LNCAP (cell line): ENCODE measurements at regions not wholly inside any gene's neighbourhood (a gene's known extent, or its start where the extent isn't known, plus 50 kb on each side); places are given as distances from the start of the nearest gene placed in this dataset.

Source experiments
- CTCF ChIP-seq: fragments of 450-650 bp; IDR thresholded peaks from 2 replicates; pipeline ENCODE4 v1.5.1; 2017; ENCODE audit warnings: mild to moderate bottlenecking

- no peak for TF ChIP-seq CTCF
Measured at GRCh38 chr4:111934314-111934713, 210.9 kb upstream of the FAM241A start.

DNA sequence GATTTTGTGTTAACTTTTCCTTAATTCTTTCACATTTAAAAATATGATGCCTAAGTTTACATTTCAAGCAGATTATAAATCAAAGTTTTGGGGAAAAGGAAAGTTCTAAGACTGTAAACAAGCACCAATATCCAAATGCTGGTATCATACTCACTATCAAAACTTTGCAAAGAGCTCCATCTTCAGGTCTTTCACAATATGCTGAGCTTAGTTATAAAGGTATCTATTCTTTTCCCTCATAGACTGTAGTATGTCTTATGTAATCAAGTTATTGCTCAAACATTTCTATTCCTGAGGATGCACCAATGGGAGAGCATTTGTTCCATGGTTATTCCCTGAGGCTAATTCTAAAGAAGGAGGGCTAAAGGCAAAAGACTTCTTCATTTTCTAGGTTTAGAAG, 207.9 kb upstream of the FAM241A start:
- TF ChIP-seq CTCF = peak; percentile 50

DNA sequence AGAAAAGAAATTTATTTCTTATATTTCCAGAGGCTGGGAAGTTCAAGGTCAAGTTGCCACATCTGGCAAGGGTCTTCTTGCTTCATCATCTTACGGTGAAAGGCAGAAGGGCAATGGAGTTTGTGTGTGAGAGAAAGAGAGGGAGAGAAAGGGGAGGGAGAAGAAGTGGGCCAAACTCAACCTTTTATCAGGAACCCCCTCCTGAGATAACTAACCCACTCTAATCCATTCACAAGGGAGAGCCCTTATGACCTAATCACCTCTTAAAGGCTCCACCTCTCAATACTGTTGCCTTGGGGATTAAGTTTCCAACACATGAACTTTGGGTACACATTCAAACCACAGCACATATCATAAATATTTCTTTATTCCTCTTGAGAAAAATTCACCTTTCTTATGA, 203.3 kb upstream of the FAM241A start:
- TF ChIP-seq CTCF = no peak

DNA sequence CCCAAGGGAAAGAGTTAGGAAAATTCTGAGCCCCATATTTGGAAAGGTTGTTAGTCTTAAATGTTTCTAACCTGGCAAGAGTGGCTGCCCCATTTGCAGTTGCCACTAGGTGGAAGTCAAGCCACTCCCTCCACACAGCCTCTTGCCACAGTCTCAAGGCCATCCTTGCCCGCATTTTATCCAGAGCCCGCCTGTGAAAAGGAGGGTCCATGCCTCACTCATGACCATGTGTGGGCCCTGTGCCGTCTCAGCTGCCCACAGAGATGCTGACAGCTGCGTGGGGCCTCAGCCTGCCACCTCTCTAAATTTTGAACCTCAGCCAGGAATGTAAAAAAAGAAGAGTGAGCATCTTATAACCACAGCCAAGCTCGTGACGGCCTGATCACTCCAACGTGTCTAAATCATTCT, 201.5 kb upstream of the FAM241A start:
- peak; percentile 57 for TF ChIP-seq CTCF

DNA sequence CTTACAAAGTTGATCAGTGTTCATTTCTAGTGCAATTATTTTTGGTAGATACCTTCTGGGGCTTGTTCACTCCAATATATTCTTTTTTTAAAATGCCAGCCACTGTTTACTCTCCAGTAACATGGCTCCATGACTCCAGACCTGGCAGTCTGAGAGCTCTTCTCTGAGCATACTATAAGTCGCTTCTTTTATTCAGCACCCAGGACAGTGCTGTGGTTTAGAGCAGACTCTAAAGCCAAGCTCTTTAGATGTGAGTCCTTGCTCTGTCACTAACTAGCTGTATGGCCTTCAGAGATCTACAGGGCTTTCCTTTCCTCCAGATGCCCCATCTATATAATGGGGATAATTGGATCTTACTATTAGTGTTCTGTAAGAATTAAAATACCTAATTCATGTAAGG, 200.2 kb upstream of the FAM241A start:
- no peak for TF ChIP-seq CTCF

- no peak for TF ChIP-seq CTCF
Measured at GRCh38 chr4:111946800-111947199, 198.5 kb upstream of the FAM241A start.

GRCh38 chr4:111952688-111953087, 192.6 kb upstream of the FAM241A start:
- no peak for TF ChIP-seq CTCF

DNA sequence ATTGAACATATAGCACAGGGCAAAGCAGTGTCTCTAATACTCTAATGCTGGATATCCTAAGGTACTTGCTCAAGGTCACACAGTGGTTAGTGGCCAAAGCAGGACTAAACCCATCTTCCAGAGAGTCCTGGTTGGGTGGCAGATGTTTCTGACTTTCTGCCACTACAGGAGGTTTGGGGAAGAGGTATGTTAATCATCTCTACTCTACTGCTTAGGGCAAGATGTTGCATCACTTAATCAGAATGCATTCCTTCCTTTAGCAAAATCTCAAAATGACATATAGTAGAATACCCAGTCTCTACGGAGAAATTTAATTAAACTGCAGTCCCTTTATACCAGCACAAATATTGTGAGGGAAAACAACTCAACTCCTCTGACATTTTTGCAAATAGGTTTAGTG, 190.7 kb upstream of the FAM241A start:
- no peak for TF ChIP-seq CTCF
